Lower leg skin (tissue), 3 donors: ENCODE measurements at regions not wholly inside any gene's neighbourhood (a gene's known extent, or its start where the extent isn't known, plus 50 kb on each side); places are given as distances from the start of the nearest gene placed in this dataset.

ENCODE experiments used
- POLR2A ChIP-seq, 2 donors: fragments of 450-650 bp; IDR thresholded peaks; one replicate each; pipeline ENCODE4 v1.6.1; 2016 to 2017; ENCODE audit warnings: antibody characterized with exemption in 2 of 2, mild to moderate bottlenecking in 1 of 2, moderate library complexity in 1 of 2
- TF ChIP-seq, protein P1 (sequence below), 3 donors: fragments of 450-650 bp; IDR thresholded peaks; one replicate each; pipeline ENCODE4 v1.5.1; 2016; ENCODE audit warnings: antibody characterized with exemption in 3 of 3, mild to moderate bottlenecking in 3 of 3, moderate library complexity in 2 of 3

DNA sequence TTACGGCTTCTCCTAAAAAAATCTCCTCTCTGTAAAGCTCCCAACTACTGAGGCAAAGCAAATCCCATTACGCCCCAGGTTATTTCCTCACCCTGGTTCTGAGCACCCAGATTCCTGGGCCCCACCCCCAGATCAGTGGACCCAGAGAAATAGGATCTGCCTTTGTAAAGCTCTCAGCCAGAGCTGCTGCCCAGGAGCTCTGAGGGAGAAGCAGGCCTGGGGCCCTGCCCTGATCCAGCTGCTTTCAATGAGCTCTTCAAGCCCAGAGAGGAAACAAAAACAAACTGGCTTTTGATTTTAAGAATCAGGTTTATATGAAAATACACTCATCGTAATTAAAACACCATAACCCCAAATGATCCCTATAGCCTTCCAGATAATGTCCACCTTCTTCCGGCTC lies 124.5 kb downstream of the C5orf15 start:
- TF ChIP-seq, protein P1, sequence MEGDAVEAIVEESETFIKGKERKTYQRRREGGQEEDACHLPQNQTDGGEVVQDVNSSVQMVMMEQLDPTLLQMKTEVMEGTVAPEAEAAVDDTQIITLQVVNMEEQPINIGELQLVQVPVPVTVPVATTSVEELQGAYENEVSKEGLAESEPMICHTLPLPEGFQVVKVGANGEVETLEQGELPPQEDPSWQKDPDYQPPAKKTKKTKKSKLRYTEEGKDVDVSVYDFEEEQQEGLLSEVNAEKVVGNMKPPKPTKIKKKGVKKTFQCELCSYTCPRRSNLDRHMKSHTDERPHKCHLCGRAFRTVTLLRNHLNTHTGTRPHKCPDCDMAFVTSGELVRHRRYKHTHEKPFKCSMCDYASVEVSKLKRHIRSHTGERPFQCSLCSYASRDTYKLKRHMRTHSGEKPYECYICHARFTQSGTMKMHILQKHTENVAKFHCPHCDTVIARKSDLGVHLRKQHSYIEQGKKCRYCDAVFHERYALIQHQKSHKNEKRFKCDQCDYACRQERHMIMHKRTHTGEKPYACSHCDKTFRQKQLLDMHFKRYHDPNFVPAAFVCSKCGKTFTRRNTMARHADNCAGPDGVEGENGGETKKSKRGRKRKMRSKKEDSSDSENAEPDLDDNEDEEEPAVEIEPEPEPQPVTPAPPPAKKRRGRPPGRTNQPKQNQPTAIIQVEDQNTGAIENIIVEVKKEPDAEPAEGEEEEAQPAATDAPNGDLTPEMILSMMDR (IDR thresholded peaks at IDR 0.05): no peak
- no peak for TF ChIP-seq POLR2A (IDR thresholded peaks at IDR 0.05)
